ENCODE measurements at regions not wholly inside any gene's neighbourhood (a gene's known extent, or its start where the extent isn't known, plus 50 kb on each side); places are given as distances from the start of the nearest gene placed in this dataset.
A peak's percentile ranks its signal among the peaks of the same experiment; 100 is the strongest.

DNA sequence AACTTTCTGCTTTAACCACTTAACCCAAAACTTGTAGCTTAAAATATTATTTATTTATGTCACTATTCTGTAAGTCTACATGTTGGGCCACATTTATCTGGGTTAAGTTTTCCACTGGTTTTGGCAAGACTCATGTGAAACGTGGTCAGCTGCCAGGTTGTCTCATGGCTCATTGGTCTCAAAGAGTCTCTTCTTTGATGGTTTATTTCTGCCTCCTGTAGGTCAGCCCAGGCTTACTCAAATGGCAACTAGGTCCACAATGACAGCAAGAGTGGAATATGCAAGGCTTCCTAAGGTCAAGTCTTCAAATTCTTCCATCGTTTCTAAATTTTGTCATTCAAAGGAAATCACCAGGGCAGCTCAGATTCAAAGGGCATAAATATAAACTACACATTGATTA, 828.7 kb downstream of the PCDH7 start:
- DNase-seq, result peak; percentile 2

DNA sequence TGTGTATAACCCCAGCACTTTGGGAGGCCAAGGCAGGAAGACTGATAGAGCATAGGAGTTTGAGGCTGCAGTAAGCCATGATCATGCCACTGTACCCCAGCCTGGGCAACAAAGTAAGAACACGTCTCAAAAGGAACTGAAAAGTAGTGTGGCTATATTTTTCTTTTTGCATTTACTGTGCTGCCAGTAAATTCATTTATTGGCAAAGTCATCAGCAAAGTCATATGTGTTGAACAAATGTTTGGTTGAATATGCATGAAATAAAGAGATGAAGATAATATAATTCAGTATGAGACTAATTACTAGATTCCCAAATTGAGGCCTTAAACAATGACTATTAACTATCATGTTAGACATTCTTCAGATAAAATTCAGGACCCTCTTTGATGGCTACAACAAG, 829.1 kb downstream of the PCDH7 start:
- DNase-seq, result no peak

GRCh38 chr4:31557437-31557836, 837.3 kb downstream of the PCDH7 start:
- DNase-seq, result peak; percentile 39

DNA sequence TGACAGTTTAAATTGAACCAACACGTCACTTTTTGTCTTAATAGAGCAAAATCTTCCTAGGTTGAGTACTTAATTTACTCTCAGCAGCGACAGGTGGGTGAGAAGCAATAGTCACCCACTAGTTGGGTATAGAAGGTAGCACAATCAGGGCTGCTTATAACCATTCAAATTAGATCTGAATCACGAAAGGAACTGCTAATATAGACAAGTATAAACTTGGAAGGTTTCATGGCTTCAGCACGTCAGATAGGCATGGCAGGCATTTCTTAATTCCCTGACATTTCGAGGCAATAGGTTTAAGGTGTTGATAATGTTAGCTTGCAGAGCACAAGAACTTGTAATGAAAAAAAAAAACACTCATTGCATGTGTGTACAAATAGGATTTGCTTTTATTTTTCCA, 853.4 kb downstream of the PCDH7 start:
- DNase-seq, result no peak

DNA sequence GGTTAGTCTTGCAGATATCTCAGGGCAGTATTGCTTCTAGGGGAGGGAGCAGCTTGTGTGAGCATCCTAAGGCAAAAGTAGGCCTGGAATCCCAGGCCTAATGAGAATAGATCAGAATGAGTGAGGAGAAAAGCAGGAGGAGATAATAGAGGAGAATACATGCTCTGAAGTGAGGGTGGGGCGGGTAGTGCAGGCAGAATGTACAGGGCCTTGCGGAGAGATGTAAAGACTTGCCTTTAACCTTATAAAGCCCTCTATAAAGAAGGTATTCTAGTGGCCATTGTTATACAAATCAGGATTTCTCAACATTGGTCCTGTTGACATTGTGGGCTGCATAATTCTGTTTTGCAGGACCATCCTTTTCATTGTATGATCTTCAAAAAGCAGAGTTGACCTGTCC, 855.3 kb downstream of the PCDH7 start:
- no peak for DNase-seq

- DNase-seq, result no peak
These were observed 860.7 kb downstream of the PCDH7 start for GRCh38 chr4:31580843-31581242.

GRCh38 chr4:31585503-31585902, 865.3 kb downstream of the PCDH7 start:
- no peak for DNase-seq

- DNase-seq, result no peak
These were observed 872.1 kb downstream of the PCDH7 start for GRCh38 chr4:31592293-31592692.

DNA sequence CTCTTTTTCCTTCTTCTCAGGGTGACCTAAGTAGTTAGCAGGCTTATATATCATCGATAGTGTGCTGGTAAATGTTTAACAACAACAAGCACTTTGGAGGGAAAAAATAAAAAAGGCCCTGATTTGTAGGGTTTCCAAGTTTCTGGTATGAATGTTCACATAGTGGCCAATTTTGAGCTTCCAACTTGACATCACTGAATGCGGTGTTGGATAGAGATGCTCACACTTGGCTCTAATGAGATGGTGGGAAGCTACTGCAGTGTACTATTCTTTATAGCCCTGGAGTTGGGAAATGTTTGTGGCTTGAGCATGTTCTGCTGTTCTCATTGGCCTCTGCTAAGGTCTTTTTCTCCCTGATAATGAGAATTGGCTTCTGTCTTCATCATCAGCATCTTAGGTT, 875.3 kb downstream of the PCDH7 start:
- no peak for DNase-seq

- DNase-seq, result no peak
These were observed 878.5 kb downstream of the PCDH7 start for GRCh38 chr4:31598639-31599038.

- DNase-seq, result no peak
These were observed 881.6 kb downstream of the PCDH7 start for GRCh38 chr4:31601793-31602192.

DNA sequence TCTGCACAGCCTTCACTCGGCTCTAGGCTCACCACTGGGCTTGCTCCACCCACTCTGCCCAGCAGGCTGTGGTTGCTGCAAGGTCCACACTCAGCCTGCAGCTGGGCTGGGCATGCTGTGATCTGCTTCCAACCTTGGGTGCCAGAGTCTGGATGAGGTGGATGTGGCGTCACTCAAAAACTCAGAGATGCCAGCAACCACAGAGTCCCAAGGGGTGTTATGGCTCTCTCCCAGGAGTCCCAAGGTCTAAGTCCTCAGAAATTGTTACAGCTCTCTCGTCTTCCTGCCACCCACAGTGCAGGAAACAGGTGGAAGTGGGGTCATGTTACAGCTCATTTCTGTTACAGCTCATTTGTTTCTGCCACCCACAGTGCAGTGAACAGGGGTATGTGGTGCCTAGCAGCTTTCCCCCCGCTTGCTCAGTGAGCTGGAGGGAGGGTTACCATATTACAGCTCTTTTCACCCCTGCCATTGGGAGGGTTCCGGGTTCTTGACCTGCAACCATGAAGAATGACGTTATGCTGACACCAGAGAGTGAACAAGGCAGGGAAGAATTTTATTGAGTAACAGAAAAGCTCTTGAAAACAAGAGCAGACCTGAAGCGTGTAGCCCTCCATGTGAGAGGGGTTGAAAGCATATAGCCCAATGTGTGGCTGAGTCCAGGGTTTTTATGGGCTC, 893.9 kb downstream of the PCDH7 start:
- DNase-seq, result peak; percentile 38

DNA sequence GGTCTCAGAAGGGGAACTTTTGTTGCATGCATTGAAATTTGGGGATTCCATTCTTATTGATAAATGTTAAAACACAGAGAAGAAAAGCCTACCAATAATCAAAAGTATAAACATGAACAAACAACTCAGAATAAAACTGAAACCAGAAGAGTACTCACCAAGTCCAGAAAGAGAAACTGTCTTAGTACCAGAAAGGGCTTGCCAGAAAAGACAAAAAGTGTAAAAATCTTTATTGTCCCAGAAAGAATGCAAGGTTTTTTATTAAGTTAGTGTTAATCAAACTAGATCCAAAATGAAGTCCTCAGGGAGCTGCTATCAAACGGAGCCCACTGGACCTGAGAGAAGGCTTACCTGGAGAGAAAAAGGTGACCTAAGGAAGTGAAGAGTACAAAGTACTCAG, 897.5 kb downstream of the PCDH7 start:
- no peak for DNase-seq

GRCh38 chr4:31620476-31620875, 900.3 kb downstream of the PCDH7 start:
- DNase-seq, result peak; percentile 27

GRCh38 chr4:31645236-31645635, 925.1 kb downstream of the PCDH7 start:
- DNase-seq, result no peak

- DNase-seq, result no peak
These were observed 927.6 kb downstream of the PCDH7 start for GRCh38 chr4:31647786-31648185.

DNA sequence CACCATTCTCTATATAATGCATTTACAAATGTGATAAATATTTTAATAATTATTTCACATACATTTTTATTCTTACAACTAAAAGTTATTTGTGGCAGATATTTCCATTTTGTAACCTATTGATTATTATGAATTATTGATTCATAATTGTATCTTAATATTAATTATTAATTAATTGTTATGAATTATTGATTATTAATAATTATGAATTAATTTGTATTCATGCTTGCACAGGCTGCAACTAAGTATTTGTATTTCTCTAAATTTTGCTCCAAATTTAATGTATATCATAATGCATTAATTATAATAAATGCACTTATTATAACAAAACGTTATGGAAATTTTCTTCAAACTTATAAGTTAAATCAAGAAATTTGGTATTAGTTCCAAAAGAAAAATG, 929.7 kb downstream of the PCDH7 start:
- no peak for DNase-seq

DNA sequence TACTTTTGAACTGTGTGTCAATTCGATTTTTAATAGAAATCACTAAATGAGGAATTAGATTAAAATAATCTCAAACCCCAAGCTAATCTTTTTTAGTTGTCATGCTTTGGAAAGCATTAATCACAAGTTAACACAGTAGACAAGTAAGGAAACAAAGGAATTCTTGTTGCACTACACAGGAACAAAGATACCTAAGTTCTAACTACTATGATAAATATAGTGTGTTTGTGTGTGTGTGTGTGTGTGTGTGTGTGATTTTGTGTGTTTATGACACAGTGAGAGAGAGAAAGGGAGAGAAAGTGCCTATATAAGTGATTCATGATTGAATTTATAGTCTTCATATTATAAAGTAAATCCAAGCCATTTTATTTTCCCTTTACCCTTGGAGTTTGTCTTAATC, 931.4 kb downstream of the PCDH7 start:
- DNase-seq, result no peak

- peak; percentile 34 for DNase-seq
These were observed 935.2 kb downstream of the PCDH7 start for GRCh38 chr4:31655328-31655727.

- no peak for DNase-seq
These were observed 937.8 kb downstream of the PCDH7 start for GRCh38 chr4:31657859-31658570.

- DNase-seq, result no peak
These were observed 940.7 kb downstream of the PCDH7 start for GRCh38 chr4:31660916-31661315.

GRCh38 chr4:31662951-31663350, 942.8 kb downstream of the PCDH7 start:
- no peak for DNase-seq

- no peak for DNase-seq
These were observed 947.5 kb downstream of the PCDH7 start for GRCh38 chr4:31667686-31668085.

DNA sequence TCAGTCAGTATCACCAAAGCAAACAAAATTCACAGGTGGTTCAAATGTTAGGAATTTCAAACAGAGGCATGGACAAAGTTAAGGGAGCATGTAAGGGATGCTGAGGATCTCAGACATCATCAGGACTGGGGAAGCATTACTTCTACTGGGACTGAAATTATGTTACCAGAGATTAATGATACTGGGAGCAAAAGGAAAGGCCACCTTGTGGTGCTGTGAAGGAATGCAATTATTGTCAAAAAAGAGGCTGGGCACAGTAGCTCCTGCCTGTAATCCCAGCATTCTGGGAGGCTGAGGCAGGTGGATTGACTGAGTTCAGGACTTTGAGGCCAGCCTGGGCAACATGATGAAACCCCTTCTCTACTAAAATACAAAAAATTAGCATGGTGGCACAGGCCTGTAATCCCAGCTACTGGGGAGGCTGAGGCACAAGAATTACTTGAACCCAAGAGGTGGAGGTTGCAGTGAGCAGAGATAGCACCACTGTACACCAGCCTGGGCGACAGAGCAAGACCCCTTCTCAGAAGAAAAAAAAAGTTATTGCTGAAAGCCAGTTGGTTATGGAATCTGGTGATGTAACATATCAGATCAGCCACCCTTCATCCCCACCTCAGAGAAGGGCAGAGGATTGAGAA, 954.3 kb downstream of the PCDH7 start:
- DNase-seq, result peak; percentile 30
